Femur (tissue), 1 donor: ENCODE measurements at regions not wholly inside any gene's neighbourhood (a gene's known extent, or its start where the extent isn't known, plus 50 kb on each side); places are given as distances from the start of the nearest gene placed in this dataset.

ENCODE experiments used
- DNase-seq: peaks from one replicate; pipeline ENCODE4 v3.0.0-alpha.2; 2017

- no peak for DNase-seq
Observed at GRCh38 chr13:111476197-111476596, 155.8 kb downstream of the TEX29 start.

GRCh38 chr13:111479412-111479811, 159.0 kb downstream of the TEX29 start:
- DNase-seq, result no peak

GRCh38 chr13:111480503-111480902, 160.1 kb downstream of the TEX29 start:
- no peak for DNase-seq

- DNase-seq, result no peak
Observed at GRCh38 chr13:111480976-111481375, 160.5 kb downstream of the TEX29 start.

GRCh38 chr13:111482126-111482525, 161.7 kb downstream of the TEX29 start:
- DNase-seq, result no peak

- no peak for DNase-seq
Observed at GRCh38 chr13:111482806-111483620, 162.6 kb downstream of the TEX29 start.

GRCh38 chr13:111483621-111483987, 163.2 kb downstream of the TEX29 start:
- no peak for DNase-seq

GRCh38 chr13:111484141-111484925, 163.9 kb downstream of the TEX29 start:
- peak; percentile 30 for DNase-seq

GRCh38 chr13:111484959-111485358, 164.5 kb downstream of the TEX29 start:
- no peak for DNase-seq

- DNase-seq, result no peak
Observed at GRCh38 chr13:111485491-111486250, 165.2 kb downstream of the TEX29 start.

GRCh38 chr13:111486331-111486730, 165.9 kb downstream of the TEX29 start:
- DNase-seq, result no peak

GRCh38 chr13:111486801-111487200, 166.4 kb downstream of the TEX29 start:
- no peak for DNase-seq

- DNase-seq, result no peak
Observed at GRCh38 chr13:111488486-111489132, 168.2 kb downstream of the TEX29 start.

- no peak for DNase-seq
Observed at GRCh38 chr13:111489301-111489700, 168.9 kb downstream of the TEX29 start.

GRCh38 chr13:111490611-111491010, 170.2 kb downstream of the TEX29 start:
- no peak for DNase-seq

GRCh38 chr13:111491021-111491420, 170.6 kb downstream of the TEX29 start:
- DNase-seq, result no peak

- no peak for DNase-seq
Observed at GRCh38 chr13:111491659-111492058, 171.2 kb downstream of the TEX29 start.

- no peak for DNase-seq
Observed at GRCh38 chr13:111492341-111492950, 172.0 kb downstream of the TEX29 start.

GRCh38 chr13:111492958-111493357, 172.5 kb downstream of the TEX29 start:
- DNase-seq, result no peak

- no peak for DNase-seq
Observed at GRCh38 chr13:111493468-111493867, 173.0 kb downstream of the TEX29 start.

GRCh38 chr13:111494641-111495040, 174.2 kb downstream of the TEX29 start:
- no peak for DNase-seq
